Stimulated activated CD4-positive, alpha-beta T cell treated with anti-CD3 and anti-CD28 coated beads, Interleukin-1b, Interleukin-23, amount 100 ng/mL, for 1 hour (primary cell): ENCODE measurements at regions not wholly inside any gene's neighbourhood (a gene's known extent, or its start where the extent isn't known, plus 50 kb on each side); places are given as distances from the start of the nearest gene placed in this dataset.

Experiments used
- DNase-seq, 2 donors: peaks; one replicate each; pipeline ENCODE4 v3.0.0-alpha.2; 2020; ENCODE audit warnings: low read depth in 2 of 2

DNA sequence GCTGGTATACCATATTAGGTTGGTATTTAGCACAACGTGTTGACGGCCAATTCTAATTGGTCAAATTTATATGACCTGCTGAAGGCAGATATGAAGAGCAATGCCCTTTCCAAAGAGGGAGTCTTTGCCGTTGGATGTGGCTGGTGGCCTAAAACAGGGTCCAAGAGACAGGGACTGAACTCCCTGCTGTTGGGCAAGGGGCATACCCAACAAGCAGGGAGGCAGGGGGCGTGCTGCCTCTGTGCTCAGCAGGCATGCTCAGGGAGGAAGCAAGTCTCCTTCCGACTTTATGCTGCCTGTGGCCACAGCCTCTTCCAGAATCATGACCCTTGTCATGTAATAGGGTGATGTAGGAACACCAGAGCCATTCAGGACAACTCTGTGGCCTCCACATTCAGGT, 167.7 kb upstream of the NPVF start:
- no peak for DNase-seq

DNA sequence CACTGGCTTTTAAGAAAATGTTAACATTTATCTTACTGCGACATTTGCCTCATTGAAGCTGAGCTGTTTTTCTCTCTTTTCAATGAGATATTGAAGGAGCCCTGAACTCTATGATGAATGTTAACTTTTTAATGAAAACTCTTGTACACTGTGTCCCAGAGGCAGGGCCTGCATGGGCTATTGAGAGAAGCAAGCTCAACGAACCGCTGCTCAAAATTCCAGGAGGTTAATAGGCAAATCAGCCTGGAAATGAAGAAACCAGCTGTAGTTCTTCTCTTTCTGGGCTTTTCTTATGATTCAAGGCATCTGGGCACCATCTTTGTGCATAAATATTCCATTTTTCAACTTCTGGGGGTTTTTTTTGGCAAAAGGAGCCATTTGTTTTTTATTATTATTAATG, 168.4 kb upstream of the NPVF start:
- DNase-seq = no peak

DNA sequence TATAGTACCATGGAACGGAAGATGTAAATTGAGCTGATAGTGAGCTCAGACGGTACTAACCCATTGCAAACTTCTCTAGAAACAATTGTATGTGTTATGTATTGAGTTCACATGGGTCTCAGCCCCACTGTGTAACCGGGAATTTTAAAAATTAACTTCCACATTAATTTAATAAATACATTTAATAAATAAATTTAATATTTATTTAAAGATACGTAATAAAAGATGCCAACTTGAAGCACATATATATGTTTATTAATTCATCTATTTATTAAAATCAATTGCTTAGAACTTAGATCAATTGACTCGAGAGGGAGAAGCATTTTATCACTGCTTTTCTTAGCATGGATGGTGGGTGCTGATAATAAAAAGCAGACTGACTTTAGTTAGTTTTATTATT, 170.1 kb upstream of the NPVF start:
- DNase-seq = no peak

DNA sequence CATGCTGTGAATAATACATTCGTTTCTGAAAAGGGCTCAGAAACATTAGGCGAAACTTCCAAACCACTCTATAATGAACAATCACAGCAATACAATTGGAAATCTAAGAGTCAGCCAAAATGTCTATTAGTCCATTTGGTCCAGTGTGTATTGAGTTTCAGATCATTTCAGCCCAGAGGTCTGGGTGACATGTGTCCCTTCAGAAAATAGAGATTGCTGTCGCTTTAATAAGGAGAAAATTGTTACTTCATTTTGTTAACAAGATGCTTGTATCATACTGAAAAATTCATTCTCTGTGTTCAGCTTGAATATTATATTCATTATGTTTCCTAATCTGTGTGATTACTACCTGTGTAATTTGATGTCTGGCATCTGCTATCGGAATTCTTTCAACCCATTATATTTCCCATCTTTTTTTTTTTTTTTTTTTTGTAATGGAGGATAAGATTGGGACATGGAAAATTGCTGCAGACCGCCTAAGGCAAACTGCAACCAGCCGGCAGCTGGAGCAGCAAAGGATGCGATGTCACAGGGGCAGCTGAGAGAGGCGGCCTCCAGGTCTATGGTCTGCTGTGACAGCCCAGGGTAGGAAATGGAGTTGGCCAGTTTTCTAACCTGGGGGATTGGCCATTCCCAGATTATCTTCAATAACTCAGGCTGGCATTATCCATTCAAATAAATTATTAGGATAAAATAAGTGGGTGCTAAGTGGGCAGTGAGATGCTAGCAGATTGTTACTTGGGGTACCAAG, 170.9 kb upstream of the NPVF start:
- DNase-seq = no peak

DNA sequence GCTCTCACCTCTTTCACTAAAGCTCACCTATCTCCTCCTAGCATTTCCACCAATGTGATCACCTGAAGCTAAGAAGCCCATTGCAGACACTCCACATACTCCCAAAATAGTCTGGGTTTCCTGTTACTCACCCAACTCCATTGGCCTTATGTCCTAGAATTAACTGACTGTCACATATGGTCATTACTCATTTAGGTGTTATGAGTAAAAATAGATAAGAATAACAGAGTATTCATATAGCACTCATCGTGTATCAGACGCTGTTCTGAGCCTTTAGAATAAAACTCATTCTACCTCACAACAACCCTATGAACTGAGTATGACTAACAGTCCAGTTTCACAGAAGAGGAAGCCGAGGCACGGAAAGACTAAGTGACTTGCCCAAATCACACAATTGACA, 174.2 kb upstream of the NPVF start:
- DNase-seq = no peak

DNA sequence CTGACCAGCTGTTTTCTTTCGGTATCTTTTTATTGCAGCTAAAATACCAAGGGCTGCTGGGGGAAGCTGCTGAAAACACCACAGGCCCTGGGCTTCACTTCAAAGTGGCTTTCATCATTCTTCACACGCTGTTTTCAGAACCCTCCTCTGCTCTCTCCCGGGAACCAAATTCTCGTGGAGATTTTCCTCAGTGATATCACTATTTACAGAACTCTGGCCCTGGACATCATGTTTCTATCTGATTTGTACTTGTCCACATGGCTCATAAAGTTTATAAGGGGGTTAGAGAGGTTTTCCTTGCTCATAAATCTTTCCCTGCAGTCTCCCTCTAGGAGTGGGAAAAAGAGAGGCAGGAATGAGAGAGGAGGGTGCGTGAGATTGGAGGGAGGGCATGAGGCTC, 177.4 kb upstream of the NPVF start:
- DNase-seq = no peak

DNA sequence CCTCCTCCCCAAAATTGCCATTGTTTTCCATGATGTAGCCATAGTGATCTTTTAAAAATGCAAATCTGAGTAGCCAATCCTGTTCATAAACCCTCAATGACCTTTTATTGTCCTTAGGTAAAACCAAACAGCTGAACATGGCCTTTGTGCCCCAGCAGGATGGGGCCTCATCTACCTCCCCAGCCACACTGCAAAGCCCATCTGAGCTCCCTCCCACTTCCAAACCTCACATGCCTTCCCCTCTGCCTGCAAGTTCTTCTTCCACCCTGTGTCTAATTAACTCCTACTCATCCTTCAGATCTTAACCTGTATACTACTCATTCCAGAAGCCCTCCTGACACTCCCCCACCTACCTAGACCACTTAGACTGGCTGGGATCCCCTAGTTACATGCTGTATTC, 178.8 kb upstream of the NPVF start:
- no peak for DNase-seq

DNA sequence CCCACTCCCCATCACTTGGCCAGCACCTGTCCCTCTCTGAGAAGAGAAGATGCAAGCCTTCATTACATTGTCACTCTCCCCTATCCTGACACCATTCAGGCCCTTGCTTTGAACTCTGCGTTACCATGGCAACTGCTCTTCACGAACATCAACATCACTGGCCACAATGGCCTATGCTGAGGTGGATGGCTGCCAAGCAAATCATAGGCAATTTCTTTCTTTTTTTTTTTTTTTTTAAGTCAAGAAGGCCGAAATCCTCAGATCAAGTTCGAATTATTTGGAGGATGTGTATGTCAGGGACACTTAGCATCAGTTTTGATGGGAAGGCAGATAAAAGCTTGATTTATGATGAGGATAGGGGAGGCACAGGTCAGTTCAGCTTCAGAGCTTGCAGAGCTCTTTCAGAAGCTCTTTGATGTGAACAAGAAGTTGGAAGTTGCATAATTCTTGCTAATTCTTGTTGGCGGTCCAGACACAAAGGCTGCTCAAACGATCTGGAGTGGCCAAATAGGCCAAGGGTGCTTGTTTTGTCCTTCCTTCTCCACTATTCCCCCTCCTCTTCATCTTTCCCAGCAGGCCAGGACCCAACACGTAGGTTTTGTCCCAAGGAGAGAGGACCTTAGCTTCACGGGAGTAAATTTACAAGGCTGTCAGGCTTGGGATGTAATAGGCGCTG, 179.9 kb upstream of the NPVF start:
- DNase-seq = no peak

DNA sequence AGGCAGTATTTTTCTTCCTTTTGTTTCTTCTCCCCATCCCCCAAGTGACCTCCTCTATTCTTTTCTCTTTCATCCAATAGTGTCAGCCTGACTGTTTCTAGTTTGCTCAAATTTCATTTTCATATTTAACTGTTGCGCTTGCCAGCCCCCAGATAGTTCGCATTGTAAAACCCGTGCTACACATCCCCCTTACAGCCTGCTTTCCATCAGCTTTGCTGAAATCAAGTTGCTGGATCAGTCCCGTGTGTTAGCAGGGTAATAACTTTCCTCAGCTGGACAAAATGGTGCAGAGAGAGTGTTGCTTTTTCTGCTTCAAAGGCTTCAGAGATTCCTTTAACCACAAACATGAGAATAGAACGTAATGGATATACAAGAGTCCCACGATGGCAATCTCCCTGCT, 180.6 kb upstream of the NPVF start:
- DNase-seq = no peak

DNA sequence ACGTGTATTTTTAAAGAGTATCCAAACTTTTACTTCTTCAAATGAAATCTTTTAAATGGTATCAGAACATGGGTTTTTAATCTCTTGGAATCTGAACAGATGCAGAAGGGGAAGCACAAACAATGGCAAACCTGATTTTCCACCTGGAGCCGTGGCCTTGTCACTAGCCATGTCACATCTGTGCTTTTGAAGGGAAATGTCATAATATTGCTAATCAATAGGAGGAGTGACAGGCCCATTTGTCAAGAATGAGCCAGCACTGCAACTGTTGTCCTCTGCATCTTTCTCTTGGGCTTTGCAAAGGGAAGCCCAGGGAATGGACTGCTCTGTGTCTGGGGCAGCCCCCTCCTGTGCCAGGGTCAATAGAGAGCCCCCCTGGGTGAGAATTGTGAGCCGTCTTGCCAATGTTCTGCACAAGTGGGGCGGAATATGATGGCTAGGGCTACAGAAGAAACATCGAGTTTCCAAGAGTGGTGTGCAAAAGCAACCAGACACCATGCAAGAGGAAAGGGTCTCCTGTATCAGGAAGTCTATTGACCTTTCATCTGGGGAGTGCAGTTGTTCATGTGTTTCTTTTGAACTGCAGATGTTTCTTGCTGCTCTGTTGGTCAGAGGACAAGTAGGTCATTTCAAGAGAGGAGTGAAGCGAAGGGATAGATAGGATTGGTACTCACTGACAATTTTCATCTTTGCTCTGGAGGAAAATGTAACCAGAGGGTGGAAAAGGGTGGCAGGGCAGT, 181.8 kb upstream of the NPVF start:
- DNase-seq = no peak

DNA sequence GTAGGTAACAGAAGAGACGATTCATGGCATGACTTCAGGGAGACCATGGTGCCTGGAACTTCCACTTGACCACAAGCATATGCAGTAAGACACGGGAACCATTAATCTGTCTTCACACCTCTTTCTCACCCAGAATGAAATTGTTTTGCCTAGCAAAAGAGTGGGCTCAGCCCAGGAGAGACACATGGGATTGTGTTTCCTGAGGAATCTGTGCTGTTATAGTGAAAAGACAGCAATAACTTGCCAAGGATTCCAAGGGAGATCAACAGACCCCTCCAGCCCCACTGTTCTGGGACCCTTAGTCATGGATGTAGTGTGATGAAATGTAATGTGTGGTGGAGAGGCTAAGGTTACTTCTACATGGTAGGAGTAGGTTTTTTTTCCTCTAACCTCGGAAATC, 192.5 kb upstream of the NPVF start:
- no peak for DNase-seq

DNA sequence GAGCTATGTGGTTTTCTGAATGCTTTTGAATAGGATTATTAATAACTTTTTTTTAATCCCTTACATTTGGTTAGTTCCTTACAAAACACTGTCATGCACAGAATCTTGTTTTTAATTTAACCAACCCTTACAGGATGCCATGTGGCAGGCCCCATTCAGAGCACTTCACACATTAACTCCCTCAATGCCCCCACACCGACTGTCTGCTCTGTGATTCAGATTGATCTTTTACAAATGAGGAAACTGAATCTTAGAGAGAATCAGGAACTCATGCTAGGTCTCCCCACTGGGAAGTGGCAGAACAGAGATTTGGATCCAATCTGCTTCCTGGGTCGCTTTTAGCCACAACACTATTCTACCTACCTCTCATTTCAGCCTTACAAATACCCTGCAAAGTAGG, 195.8 kb upstream of the NPVF start:
- no peak for DNase-seq

DNA sequence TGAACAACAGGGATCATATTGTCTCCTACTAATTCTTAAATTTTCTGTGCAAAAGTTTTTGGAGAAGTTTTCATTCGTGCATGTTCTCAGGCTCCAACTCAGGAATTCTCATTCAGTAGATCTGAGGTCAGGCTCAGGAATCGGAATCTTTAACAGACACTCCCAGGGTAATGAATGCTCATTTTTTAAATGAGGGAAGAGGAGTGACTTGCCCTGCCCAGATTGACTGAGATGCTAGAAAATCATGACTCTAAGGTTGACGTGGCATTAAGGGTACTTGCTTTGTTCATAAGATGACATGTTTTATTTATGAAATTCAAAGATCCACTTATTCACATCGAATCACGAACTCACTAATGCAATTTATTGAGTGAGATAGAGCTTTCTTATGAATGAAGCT, 196.6 kb upstream of the NPVF start:
- DNase-seq = no peak

DNA sequence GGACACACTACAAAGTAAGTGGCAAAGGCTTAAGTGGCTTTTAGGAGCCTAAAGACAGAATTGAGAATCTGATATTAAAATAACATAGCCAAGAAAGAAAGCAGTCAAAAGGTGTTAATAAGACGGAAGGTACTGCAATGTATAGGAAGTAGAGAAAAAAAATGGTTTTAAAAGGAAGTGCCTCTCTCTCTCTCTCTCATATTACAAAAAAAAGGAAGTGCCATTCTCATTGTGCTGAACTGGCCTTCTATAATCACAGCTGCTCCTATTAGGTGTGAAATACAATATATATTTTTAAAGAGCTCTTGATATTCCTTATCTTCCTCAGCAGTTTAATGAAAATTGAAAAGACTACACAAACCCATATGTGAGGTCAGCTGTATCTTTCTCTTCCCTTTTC, 199.4 kb upstream of the NPVF start:
- DNase-seq = no peak

DNA sequence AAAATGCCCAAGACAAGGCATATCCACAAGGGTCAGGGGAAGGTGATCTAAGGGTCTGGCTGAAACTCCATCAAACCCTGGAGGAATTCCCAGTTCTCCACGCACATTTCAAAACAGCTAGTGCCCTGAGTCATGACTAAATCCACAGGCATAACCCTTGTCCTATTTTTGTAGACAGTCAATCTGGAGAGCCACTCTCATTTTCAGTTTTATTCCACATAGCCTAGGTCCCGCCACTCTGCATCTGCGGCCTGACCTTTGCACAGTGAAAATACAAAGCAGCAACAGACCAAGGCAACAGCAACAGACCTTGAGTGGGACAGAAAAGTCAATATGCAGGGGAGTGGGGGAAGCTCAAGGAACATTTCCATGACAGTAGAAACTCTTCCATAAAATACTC, 201.4 kb upstream of the NPVF start:
- DNase-seq = no peak

DNA sequence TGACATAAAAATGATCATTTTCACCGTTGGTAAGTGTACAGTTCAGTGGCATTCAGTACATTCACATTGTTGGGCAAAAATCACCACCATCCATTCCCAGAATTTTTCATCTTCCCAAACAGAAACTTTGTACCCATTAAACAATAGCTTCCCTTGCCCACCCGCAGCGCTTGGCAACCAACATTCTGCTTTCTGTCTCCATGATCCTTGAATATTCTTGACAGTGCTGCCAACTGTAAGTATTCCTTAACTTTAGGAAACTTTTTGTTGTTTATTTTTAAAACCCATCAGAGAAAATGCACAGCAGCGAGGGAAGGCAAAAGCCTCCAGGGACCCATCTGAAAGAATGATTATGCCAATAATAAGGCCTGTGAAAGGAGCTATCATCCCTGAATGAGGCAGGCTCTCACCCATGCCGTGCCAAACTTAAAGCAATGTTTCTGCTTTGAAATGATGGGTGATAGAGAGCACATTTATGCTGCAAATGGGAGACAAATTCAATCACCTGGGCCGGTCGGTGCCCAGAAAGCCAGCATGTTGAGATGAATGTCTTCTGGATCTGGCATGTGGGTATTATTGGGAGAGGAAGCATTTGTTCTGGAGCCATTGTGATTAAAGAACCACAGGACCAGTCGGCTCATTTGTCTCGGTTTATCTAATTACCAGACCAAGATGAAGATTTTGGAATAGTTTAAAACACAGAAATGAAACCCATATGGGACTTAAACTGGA, 202.1 kb upstream of the NPVF start:
- DNase-seq = no peak

DNA sequence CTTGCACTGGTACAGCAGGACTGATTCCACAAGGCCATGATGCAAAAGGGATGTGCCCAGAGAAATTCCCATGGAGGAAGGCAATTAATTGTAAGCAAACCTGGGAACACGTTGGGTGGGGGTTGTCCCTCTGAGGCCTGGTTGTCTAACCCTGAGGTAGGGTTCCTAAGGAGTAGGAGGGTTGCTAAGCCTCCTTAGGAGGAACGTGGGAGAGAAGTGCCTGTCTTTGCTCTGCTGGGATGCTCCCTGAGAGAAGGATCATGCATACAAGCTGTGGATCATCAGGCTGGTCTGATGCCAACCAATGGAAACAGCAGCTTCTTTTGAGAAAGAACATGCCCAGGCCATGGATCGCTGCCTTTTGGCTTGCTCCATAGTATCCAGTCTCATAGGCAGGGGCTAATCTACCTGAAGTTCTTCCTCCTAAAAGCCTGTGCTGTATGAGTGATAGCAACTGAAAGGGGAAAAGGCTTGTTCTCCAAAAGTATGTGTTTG, 203.7 kb upstream of the NPVF start:
- no peak for DNase-seq

DNA sequence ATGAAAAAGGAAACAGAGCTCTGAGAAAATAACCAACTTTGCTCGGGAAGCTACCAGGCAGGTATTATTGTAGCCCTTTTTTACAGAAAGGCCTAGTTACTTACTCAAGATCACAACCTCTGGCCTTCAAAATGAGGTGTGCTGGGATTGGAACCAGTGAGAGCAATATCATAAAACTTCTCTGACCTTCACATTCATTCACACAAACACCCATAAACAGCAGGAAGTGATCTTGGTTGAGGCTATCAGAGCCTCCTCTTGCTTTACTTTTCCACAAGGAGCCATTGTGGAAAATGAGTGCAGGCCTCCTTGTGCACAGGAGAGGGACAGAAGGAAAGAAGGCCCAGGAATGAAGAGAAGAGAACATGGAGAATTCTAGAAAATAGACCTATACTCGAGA, 204.5 kb upstream of the NPVF start:
- no peak for DNase-seq

DNA sequence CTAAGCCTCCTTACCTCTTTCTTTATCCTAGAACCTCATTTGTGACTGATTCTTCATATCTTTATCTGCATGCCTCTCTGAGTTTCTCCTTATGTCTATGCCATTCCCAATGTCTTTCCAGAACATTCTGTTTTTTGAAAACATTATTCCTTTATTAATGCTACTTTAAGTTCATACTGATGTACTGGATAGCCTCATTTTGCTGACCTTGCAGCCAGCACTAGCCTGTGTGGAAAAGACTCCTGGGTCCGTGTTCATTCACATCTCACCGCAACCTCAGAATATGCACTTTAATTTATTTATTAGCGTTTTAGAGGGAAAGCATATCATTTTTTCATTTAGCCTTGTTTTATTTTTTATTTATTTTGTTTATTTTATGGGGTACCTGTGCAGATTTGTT, 208.1 kb upstream of the NPVF start:
- no peak for DNase-seq

DNA sequence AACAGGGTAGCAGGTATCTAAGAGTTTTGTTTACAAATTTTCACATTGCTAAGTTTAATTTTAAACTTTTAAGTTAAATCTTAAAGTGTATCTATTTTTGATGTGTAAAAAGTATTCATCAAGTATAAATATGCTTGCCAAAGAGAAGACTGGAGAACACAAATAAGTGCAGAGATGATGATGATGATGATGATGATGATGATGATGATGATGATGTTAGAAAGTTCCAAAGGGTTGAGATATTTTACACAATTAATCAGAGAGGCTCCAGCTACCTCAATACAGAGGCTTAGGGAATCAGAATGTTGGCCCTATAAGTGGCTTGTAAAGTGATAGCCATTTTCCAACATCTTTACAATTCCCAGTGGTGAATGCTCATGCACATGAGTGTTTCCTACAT, 209.0 kb upstream of the NPVF start:
- no peak for DNase-seq

DNA sequence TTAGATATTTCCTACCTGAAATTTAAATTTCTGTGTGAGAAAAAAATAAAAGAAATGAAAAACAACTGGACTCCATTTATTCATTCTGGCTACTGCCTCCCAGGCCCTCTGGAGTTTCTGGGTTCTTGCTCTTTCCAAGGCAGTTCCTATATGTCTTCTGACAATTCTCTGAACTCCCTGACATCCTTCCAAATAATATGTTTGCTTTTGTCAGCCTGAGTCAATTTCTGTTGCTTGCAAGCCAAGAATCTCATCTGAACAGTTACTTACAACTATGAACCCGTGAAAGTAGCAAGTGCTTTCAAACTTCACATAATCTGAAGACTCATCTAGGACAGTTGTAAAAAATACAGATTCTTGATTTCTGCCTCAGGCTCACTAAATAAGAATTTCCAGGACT, 216.7 kb upstream of the NPVF start:
- DNase-seq = no peak

DNA sequence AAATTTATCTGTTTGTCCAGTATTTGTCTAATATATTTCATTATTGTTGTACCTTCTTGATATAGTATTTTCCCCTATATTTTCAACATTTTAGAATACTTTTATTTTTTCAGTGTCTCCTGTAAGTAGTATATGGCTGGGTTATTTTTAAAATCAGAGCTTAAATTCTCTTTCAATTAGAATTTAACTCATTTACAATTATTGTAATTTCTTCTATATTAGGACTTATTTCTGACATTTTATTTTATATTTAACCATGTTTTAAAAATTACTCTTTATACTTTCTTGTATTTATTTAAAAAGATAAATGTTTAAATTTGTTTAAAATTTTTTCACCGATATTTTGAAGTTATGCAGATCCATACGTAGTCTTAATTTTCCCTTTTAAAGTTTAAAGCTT, 220.0 kb upstream of the NPVF start:
- no peak for DNase-seq
